WTC11 (cell line): ENCODE measurements at regions not wholly inside any gene's neighbourhood (a gene's known extent, or its start where the extent isn't known, plus 50 kb on each side); places are given as distances from the start of the nearest gene placed in this dataset.

Experiments used
- ARID4B ChIP-seq: sonication (generic); formaldehyde crosslinking; IDR thresholded peaks from 2 replicates; pipeline ENCODE4 v1.8.0; 2023; ENCODE audit warnings: missing genetic modification reagents, mild to moderate bottlenecking, borderline replicate concordance
- NR1H2 ChIP-seq: sonication (generic); formaldehyde crosslinking; IDR thresholded peaks from 2 replicates; pipeline ENCODE4 v1.9.0; 2021; ENCODE audit warnings: mild to moderate bottlenecking, moderate library complexity, missing genetic modification reagents
- ZBTB43 ChIP-seq: sonication (generic); formaldehyde crosslinking; IDR thresholded peaks from 2 replicates; pipeline ENCODE4 v1.8.1; 2023; ENCODE audit warnings: mild to moderate bottlenecking, missing genetic modification reagents
- TF ChIP-seq, protein P1 (sequence below): fragments of 200-600 bp; IDR thresholded peaks from 2 replicates; pipeline ENCODE4 v1.8.0; 2022; ENCODE audit warnings: antibody characterized with exemption

DNA sequence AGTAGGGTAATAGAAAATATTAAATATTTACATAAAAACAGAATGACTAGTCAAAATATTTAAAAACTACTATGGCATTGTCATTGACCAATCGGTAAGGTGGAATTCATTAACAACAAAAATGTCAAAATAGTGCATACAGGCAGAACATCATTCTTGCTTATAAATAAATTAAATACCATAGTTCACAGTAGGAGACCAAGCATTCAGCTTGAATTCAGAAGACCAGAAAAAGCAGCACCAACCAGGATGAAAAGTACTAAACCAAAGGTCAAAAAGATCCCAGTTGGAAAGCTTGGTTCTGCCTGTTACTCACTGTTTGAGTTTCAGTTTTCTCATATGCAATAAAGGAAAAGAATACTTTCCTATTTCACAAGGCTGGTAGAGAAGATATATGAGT, 244.3 kb downstream of the OSR1 start:
- TF ChIP-seq, protein P1, sequence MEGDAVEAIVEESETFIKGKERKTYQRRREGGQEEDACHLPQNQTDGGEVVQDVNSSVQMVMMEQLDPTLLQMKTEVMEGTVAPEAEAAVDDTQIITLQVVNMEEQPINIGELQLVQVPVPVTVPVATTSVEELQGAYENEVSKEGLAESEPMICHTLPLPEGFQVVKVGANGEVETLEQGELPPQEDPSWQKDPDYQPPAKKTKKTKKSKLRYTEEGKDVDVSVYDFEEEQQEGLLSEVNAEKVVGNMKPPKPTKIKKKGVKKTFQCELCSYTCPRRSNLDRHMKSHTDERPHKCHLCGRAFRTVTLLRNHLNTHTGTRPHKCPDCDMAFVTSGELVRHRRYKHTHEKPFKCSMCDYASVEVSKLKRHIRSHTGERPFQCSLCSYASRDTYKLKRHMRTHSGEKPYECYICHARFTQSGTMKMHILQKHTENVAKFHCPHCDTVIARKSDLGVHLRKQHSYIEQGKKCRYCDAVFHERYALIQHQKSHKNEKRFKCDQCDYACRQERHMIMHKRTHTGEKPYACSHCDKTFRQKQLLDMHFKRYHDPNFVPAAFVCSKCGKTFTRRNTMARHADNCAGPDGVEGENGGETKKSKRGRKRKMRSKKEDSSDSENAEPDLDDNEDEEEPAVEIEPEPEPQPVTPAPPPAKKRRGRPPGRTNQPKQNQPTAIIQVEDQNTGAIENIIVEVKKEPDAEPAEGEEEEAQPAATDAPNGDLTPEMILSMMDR, result no peak
- TF ChIP-seq ARID4B (no peak), NR1H2 (no peak), ZBTB43 (CRISPR knock-in tag) (no peak)
